Lower leg skin (tissue), 3 donors: ENCODE measurements at regions not wholly inside any gene's neighbourhood (a gene's known extent, or its start where the extent isn't known, plus 50 kb on each side); places are given as distances from the start of the nearest gene placed in this dataset.

Experiments
- POLR2A ChIP-seq, 2 donors: fragments of 450-650 bp; IDR thresholded peaks; one replicate each; pipeline ENCODE4 v1.6.1; 2016 to 2017; ENCODE audit warnings: antibody characterized with exemption in 2 of 2, mild to moderate bottlenecking in 1 of 2, moderate library complexity in 1 of 2
- TF ChIP-seq, protein P1 (sequence below), 3 donors: fragments of 450-650 bp; IDR thresholded peaks; one replicate each; pipeline ENCODE4 v1.5.1; 2016; ENCODE audit warnings: antibody characterized with exemption in 3 of 3, mild to moderate bottlenecking in 3 of 3, moderate library complexity in 2 of 3

DNA sequence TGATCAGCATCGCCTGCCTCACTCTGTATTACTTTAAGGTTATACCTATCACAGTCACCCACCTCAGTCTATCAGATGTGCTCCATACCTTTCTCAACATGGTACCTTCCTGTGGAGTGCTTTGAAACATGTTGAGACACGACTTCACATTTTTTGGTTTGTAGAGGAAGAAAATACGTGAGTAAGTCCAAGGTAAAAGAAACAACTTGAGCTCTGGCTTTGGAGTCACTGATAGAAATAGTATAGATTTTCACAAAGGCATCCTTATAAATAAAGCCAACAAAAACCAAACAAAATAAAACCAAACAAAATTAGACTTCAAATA is 77.5 kb upstream of the HMHB1 start:
- TF ChIP-seq, protein P1, sequence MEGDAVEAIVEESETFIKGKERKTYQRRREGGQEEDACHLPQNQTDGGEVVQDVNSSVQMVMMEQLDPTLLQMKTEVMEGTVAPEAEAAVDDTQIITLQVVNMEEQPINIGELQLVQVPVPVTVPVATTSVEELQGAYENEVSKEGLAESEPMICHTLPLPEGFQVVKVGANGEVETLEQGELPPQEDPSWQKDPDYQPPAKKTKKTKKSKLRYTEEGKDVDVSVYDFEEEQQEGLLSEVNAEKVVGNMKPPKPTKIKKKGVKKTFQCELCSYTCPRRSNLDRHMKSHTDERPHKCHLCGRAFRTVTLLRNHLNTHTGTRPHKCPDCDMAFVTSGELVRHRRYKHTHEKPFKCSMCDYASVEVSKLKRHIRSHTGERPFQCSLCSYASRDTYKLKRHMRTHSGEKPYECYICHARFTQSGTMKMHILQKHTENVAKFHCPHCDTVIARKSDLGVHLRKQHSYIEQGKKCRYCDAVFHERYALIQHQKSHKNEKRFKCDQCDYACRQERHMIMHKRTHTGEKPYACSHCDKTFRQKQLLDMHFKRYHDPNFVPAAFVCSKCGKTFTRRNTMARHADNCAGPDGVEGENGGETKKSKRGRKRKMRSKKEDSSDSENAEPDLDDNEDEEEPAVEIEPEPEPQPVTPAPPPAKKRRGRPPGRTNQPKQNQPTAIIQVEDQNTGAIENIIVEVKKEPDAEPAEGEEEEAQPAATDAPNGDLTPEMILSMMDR (IDR thresholded peaks at IDR 0.05), result no peak
- no peak for TF ChIP-seq POLR2A (IDR thresholded peaks at IDR 0.05)
